Adrenal gland (tissue), 9 donors: ENCODE measurements at regions not wholly inside any gene's neighbourhood (a gene's known extent, or its start where the extent isn't known, plus 50 kb on each side); places are given as distances from the start of the nearest gene placed in this dataset.

Experiments
- DNase-seq, 7 donors: peaks; one replicate each; pipeline ENCODE4 v3.0.0-alpha.2; 2019 to 2020
- H3K27ac ChIP-seq, 5 donors: fragments of 200-600 bp; sonication (generic) in 4 of 5; 1 replicate in 3 of 5; 2 replicates in 2 of 5; pipeline versions ENCODE4 v1.5.1 to v1.8.0; 2016 to 2020; ENCODE audit warnings: mild to moderate bottlenecking in 1 of 5
- H3K27me3 ChIP-seq: fragments of 200-600 bp; 2 replicates; pipeline ENCODE4 v1.8.0; 2021
- H3K36me3 ChIP-seq, 2 donors: fragments of 200-600 bp; replicated peaks in 1 of 2; 1 replicate in 1 of 2; 2 replicates in 1 of 2; pipeline versions ENCODE4 v1.5.1 to v1.8.0; 2018 to 2022
- H3K4me1 ChIP-seq, 2 donors: fragments of 200-600 bp; replicated peaks in 1 of 2; 1 replicate in 1 of 2; 2 replicates in 1 of 2; pipeline versions ENCODE4 v1.5.1 to v1.8.0; 2018 to 2021
- H3K4me3 ChIP-seq, 4 donors: fragments of 200-600 bp; sonication (generic) in 3 of 4; one replicate each; pipeline ENCODE4 v1.5.1; 2016 to 2018
- H3K9me3 ChIP-seq, 3 donors: fragments of 200-600 bp; sonication (generic) in 1 of 3; replicated peaks in 1 of 3; 1 replicate in 2 of 3; 2 replicates in 1 of 3; pipeline versions ENCODE4 v1.5.1 to v1.8.0; 2016 to 2021
- CTCF ChIP-seq, 6 experiments: fragments of 450-650 bp in 4 of 6; fragments of 200-600 bp in 2 of 6; sonication (generic) in 1 of 6; IDR thresholded peaks; 1 replicate in 5 of 6; 2 replicates in 1 of 6; pipeline versions ENCODE4 v1.5.1 to v1.8.0; 2016 to 2021; ENCODE audit warnings: antibody characterized with exemption in 6 of 6, mild to moderate bottlenecking in 2 of 6, moderate library complexity in 1 of 6
- POLR2A ChIP-seq, 2 donors: fragments of 450-650 bp; IDR thresholded peaks; one replicate each; pipeline ENCODE4 v1.6.1; 2017; ENCODE audit warnings: antibody characterized with exemption in 2 of 2, mild to moderate bottlenecking in 2 of 2, moderate library complexity in 1 of 2
- WGBS, 4 donors: extraction: QIAGEN DNeasy Blood & Tissue Kit in 2 of 4; methylation state at CpG; one replicate each; pipeline versions ENCODE4 v1.1.5 to v1.1.7; 2013 to 2017; 5-methylcytosine and 5-hydroxymethylcytosine counted together
- intact Hi-C, 2 donors: fragments of 100-400 bp; cut with DNase I; formaldehyde crosslinking; loops; one replicate each; pipeline versions ENCODE4 v1.14.1 to v1.15.0; 2022 to 2023
- donor health status: healthy with polysubstance abuse.
- donor health status: Bipolar disorder and iron deficiency.
- donor health status: DM: yes; HTN: yes; CAD: no.
- donor health status: DM: no; HTN: no; CAD: no.
- donor health status: DM: no; HTN: no; CAD: no.

GRCh38 chr15:85986741-85987140 lies 92.9 kb upstream of the AGBL1 start:
- 69 to 78% (median 76%) methylated on average over 4 of the region's 4 CpGs for WGBS, 4 donors
- Histone ChIP-seq H3K4me1 (no peaks in the 10 kb centered on the region), H3K36me3 (no peaks in the 10 kb centered on the region), H3K27me3 (no peaks in the 10 kb centered on the region), H3K4me3 (no peak overlapping the region), H3K27ac (no peak overlapping the region), H3K9me3 (no peaks in the 10 kb centered on the region)
- TF ChIP-seq POLR2A (IDR thresholded peaks at IDR 0.05), result no peak
- TF ChIP-seq CTCF (IDR thresholded peaks at IDR 0.05), result no peak
- no peak for DNase-seq
- intact Hi-C loops, result no loop called here

- Histone ChIP-seq H3K4me1 (no peaks in the 10 kb centered on the region), H3K27me3 (no peaks in the 10 kb centered on the region), H3K27ac (no peak overlapping the region), H3K36me3 (no peaks in the 10 kb centered on the region), H3K9me3 (no peaks in the 10 kb centered on the region), H3K4me3 (no peak overlapping the region)
- no peak for DNase-seq
- no peak for TF ChIP-seq POLR2A (IDR thresholded peaks at IDR 0.05)
- TF ChIP-seq CTCF (IDR thresholded peaks at IDR 0.05), result no peak
- 70 to 74% (median 72%) methylated on average over 5 of the region's 5 CpGs for WGBS, 4 donors
- intact Hi-C loops, result no loop called here
These were observed 90.9 kb upstream of the AGBL1 start for GRCh38 chr15:85988741-85989140.

- whole genome bisulfite sequencing, 4 donors, result 84 to 87% (median 86%) methylated on average over 3 of the region's 3 CpGs
- Histone ChIP-seq H3K9me3 (no peaks in the 10 kb centered on the region), H3K36me3 (no peaks in the 10 kb centered on the region), H3K4me3 (no peak overlapping the region), H3K4me1 (no peaks in the 10 kb centered on the region), H3K27me3 (no peaks in the 10 kb centered on the region), H3K27ac (no peak overlapping the region)
- intact Hi-C loops, result no loop called here
- no peak for DNase-seq
- TF ChIP-seq CTCF (IDR thresholded peaks at IDR 0.05) (no peak), POLR2A (IDR thresholded peaks at IDR 0.05) (no peak)
These were observed 87.4 kb upstream of the AGBL1 start for GRCh38 chr15:85992224-85992623.

- WGBS, 4 donors, result 67 to 84% (median 81%) methylated on average over 2 of the region's 2 CpGs
- DNase-seq, result no peak
- intact Hi-C loops, result no loop called here
- no peaks in the 10 kb centered on the region for H3K4me1 ChIP-seq
- H3K27ac ChIP-seq, result no peak overlapping the region
- TF ChIP-seq POLR2A (IDR thresholded peaks at IDR 0.05) (no peak), CTCF (IDR thresholded peaks at IDR 0.05) (no peak)
- H3K4me3 ChIP-seq, result no peak overlapping the region
- H3K36me3 ChIP-seq, result no peaks in the 10 kb centered on the region
- H3K27me3 ChIP-seq, result no peaks in the 10 kb centered on the region
- no peaks in the 10 kb centered on the region for H3K9me3 ChIP-seq
These were observed 86.6 kb upstream of the AGBL1 start for GRCh38 chr15:85993116-85993515.
